GM19397 (cell line): ENCODE measurements at regions not wholly inside any gene's neighbourhood (a gene's known extent, or its start where the extent isn't known, plus 50 kb on each side); places are given as distances from the start of the nearest gene placed in this dataset.
"Not testable (repeated sequence)": the region's sequence is repeated elsewhere in the genome, so short reads cannot be mapped to it uniquely, and the experiment has no call there.

Experiments used
- ATAC-seq: cut with Tn5 transposase; IDR thresholded peaks from one replicate; pipeline ENCODE4 v1.9.1; 2021; ENCODE audit warnings: mild to moderate bottlenecking, moderate library complexity; ENCODE audit not compliant: unreplicated experiment

GRCh38 chr17:12195418-12195817 is 174.7 kb downstream of the MAP2K4 start:
- ATAC-seq, result no peak

- no peak for ATAC-seq
These were observed 180.7 kb downstream of the MAP2K4 start for GRCh38 chr17:12201294-12201880.

- no peak for ATAC-seq
These were observed 189.0 kb downstream of the MAP2K4 start for GRCh38 chr17:12209632-12210191.

GRCh38 chr17:12220714-12221439 is 200.2 kb downstream of the MAP2K4 start:
- ATAC-seq, result not testable (repeated sequence)

- ATAC-seq, result no peak
These were observed 201.7 kb downstream of the MAP2K4 start for GRCh38 chr17:12222392-12222791.

GRCh38 chr17:12227547-12227946 is 206.9 kb downstream of the MAP2K4 start:
- no peak for ATAC-seq

GRCh38 chr17:12229335-12229734 is 208.7 kb downstream of the MAP2K4 start:
- ATAC-seq, result no peak

- ATAC-seq, result no peak
These were observed 210.0 kb downstream of the MAP2K4 start for GRCh38 chr17:12230481-12231354.

- no peak for ATAC-seq
These were observed 210.6 kb downstream of the MAP2K4 start for GRCh38 chr17:12231355-12231682.

GRCh38 chr17:12239021-12239420 is 218.3 kb downstream of the MAP2K4 start:
- not testable (repeated sequence) for ATAC-seq

- ATAC-seq, result no peak
These were observed 221.8 kb downstream of the MAP2K4 start for GRCh38 chr17:12242345-12242954.

GRCh38 chr17:12247761-12248160 is 227.1 kb downstream of the MAP2K4 start:
- ATAC-seq, result no peak

GRCh38 chr17:12250973-12251372 is 230.3 kb downstream of the MAP2K4 start:
- ATAC-seq, result no peak

- no peak for ATAC-seq
These were observed 231.8 kb downstream of the MAP2K4 start for GRCh38 chr17:12252462-12252861.

- ATAC-seq, result no peak
These were observed 233.8 kb downstream of the MAP2K4 start for GRCh38 chr17:12254460-12254859.

GRCh38 chr17:12256380-12256995 is 235.8 kb downstream of the MAP2K4 start:
- no peak for ATAC-seq

- no peak for ATAC-seq
These were observed 236.5 kb downstream of the MAP2K4 start for GRCh38 chr17:12257176-12257575.

- no peak for ATAC-seq
These were observed 240.7 kb downstream of the MAP2K4 start for GRCh38 chr17:12261354-12261753.

- no peak for ATAC-seq
These were observed 249.1 kb downstream of the MAP2K4 start for GRCh38 chr17:12269751-12270150.

GRCh38 chr17:12277827-12278226 is 257.1 kb downstream of the MAP2K4 start:
- ATAC-seq, result no peak

GRCh38 chr17:12282056-12282455 is 261.4 kb downstream of the MAP2K4 start:
- ATAC-seq, result no peak
